Gastrocnemius medialis (tissue), 4 donors: ENCODE measurements at regions not wholly inside any gene's neighbourhood (a gene's known extent, or its start where the extent isn't known, plus 50 kb on each side); places are given as distances from the start of the nearest gene placed in this dataset.

ENCODE experiments used
- CTCF ChIP-seq, 5 experiments: fragments of 450-650 bp in 3 of 5; fragments of 200-600 bp in 2 of 5; sonication (generic) in 2 of 5; IDR thresholded peaks in 4 of 5; conservative IDR thresholded peaks in 1 of 5; 1 replicate in 4 of 5; 2 replicates in 1 of 5; pipeline ENCODE4 v1.5.1; 2016 to 2019; ENCODE audit warnings: antibody characterized with exemption in 5 of 5, mild to moderate bottlenecking in 3 of 5, moderate library complexity in 3 of 5
- POLR2A ChIP-seq, 2 donors: fragments of 450-650 bp; IDR thresholded peaks; one replicate each; pipeline ENCODE4 v1.6.1; 2017; ENCODE audit warnings: antibody characterized with exemption in 2 of 2, mild to moderate bottlenecking in 2 of 2, moderate library complexity in 2 of 2

DNA sequence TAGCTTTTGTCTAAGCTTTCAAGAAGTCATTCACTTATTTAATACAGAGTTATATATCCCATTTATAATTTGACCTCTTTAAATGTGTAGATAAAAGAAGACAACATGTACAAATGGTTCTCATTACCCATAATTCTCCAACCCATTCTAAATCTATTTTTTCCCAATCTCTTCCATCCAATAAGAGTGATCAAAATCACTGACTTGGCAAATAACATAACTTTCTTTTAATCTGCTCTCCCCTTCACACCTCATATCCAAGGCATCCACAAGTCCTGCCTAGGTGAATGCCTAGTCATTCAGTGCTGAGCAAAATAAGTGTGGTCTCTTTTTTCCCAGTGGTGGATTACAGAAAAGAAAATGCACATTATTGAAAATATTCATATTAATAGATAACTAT, 1231.1 kb downstream of the CDH11 start:
- TF ChIP-seq CTCF (IDR thresholded peaks at IDR 0.05 in 4 of 5, conservative IDR thresholded peaks at IDR 0.05 in 1 of 5) (no peak), POLR2A (IDR thresholded peaks at IDR 0.05) (no peak)
